B cell (primary cell): ENCODE measurements at regions not wholly inside any gene's neighbourhood (a gene's known extent, or its start where the extent isn't known, plus 50 kb on each side); places are given as distances from the start of the nearest gene placed in this dataset.

ENCODE experiments used
- ATAC-seq: fragments of 200-7000 bp; cut with Tn5 transposase; one replicate; pipeline ENCODE4 v1.10.0; 2021; ENCODE audit warnings: low read depth, mild to moderate bottlenecking, moderate number of reproducible peaks, moderate library complexity
- CTCF ChIA-PET: fragments of 350-600 bp; sonication (Branson Sonifier 250); formaldehyde crosslinking; loops from one replicate; lab custom pipeline; 2021; ENCODE audit warnings: antibody characterized with exemption, inconsistent platforms; lab: Charles Lee
- POLR2A ChIA-PET: fragments of 350-600 bp; sonication (Branson Sonifier 250); formaldehyde crosslinking; loops from one replicate; lab custom pipeline; 2021; ENCODE audit warnings: antibody characterized with exemption; lab: Charles Lee
- DNase-seq: peaks from one replicate; pipeline ENCODE4 v3.0.0; 2013
- H2AFZ ChIP-seq: 2 replicates; pipeline ENCODE4 v1.6.1; 2012; ENCODE audit warnings: mild to moderate bottlenecking, low read depth, low read length; ENCODE audit not compliant: insufficient read depth, poor library complexity, severe bottlenecking
- H3K27ac ChIP-seq, 2 donors: 1 replicate in 1 of 2; 2 replicates in 1 of 2; pipeline ENCODE4 v1.5.1; 2012 to 2013; ENCODE audit warnings: low read length in 2 of 2, mild to moderate bottlenecking in 2 of 2, moderate library complexity in 1 of 2
- H3K27me3 ChIP-seq, 4 experiments: fragments of 200-600 bp in 1 of 4; sonication (generic) in 1 of 4; replicated peaks in 1 of 4; 1 replicate in 2 of 4; 2 replicates in 2 of 4; pipeline versions ENCODE4 v1.6.1 to v1.7.0; 2013 to 2016; ENCODE audit warnings: low read length in 3 of 4, mild to moderate bottlenecking in 2 of 4, mixed read lengths in 1 of 4, moderate library complexity in 1 of 4; ENCODE audit not compliant: insufficient read depth in 4 of 4, control insufficient read depth in 3 of 4; ENCODE audit errors: control extremely low read depth in 1 of 4
- H3K36me3 ChIP-seq, 2 experiments: replicated peaks in 1 of 2; 1 replicate in 1 of 2; 2 replicates in 1 of 2; pipeline versions ENCODE4 v1.6.1 to v1.7.1; 2013; ENCODE audit warnings: low read length in 1 of 2; ENCODE audit not compliant: insufficient read depth in 2 of 2, control insufficient read depth in 1 of 2; ENCODE audit errors: control extremely low read depth in 1 of 2, extremely low read depth in 1 of 2
- H3K4me1 ChIP-seq, 2 donors: fragments of 200-600 bp in 1 of 2; sonication (generic) in 1 of 2; 1 replicate in 1 of 2; 2 replicates in 1 of 2; pipeline versions ENCODE4 v1.5.1 to v1.6.1; 2013 to 2017; ENCODE audit warnings: low read length in 2 of 2; ENCODE audit not compliant: control insufficient read depth in 2 of 2, insufficient read depth in 2 of 2
- H3K4me2 ChIP-seq: replicated peaks from 2 replicates; pipeline ENCODE3; 2012; ENCODE audit warnings: mild to moderate bottlenecking, low read depth, low read length; ENCODE audit not compliant: poor library complexity, severe bottlenecking
- H3K4me3 ChIP-seq, 5 experiments: fragments of 200-600 bp in 1 of 5; sonication (generic) in 1 of 5; 1 replicate in 3 of 5; 2 replicates in 2 of 5; pipeline versions ENCODE4 v1.5.1 to v1.7.0; 2011 to 2016; ENCODE audit warnings: low read length in 4 of 5, mild to moderate bottlenecking in 4 of 5, low read depth in 2 of 5, control low read depth in 1 of 5, moderate library complexity in 1 of 5; ENCODE audit not compliant: insufficient read depth in 1 of 5; ENCODE audit errors: control extremely low read depth in 1 of 5, extremely low read depth in 1 of 5
- H3K79me2 ChIP-seq: fragments of 200-600 bp; sonication (generic); one replicate; pipeline ENCODE4 v1.6.0; 2016; ENCODE audit warnings: low read length; ENCODE audit not compliant: control insufficient read depth, insufficient read depth
- H3K9ac ChIP-seq: fragments of 200-600 bp; sonication (generic); 2 replicates; pipeline ENCODE4 v1.6.1; 2017; ENCODE audit warnings: mild to moderate bottlenecking, low read length, moderate library complexity
- H3K9me3 ChIP-seq, 3 donors: one replicate each; pipeline versions ENCODE4 v1.6.1 to v1.7.1; 2013; ENCODE audit warnings: low read length in 2 of 3; ENCODE audit not compliant: control insufficient read depth in 2 of 3, insufficient read depth in 1 of 3; ENCODE audit errors: control extremely low read depth in 1 of 3
- H4K20me1 ChIP-seq: 2 replicates; pipeline ENCODE4 v1.6.0; 2012; ENCODE audit warnings: mild to moderate bottlenecking, low read length; ENCODE audit not compliant: insufficient read depth, control insufficient read depth, poor library complexity, severe bottlenecking
- H3K27ac Mint-ChIP-seq: one replicate; pipeline ENCODE4 v1.8.0; 2021; ENCODE audit warnings: mixed read lengths
- H3K27me3 Mint-ChIP-seq: one replicate; pipeline ENCODE4 v1.8.0; 2021; ENCODE audit warnings: mixed read lengths
- H3K4me1 Mint-ChIP-seq: one replicate; pipeline ENCODE4 v1.8.0; 2021; ENCODE audit warnings: mixed read lengths
- H3K4me3 Mint-ChIP-seq: one replicate; pipeline ENCODE4 v1.8.0; 2021; ENCODE audit warnings: mixed read lengths
- H3K9me3 Mint-ChIP-seq: one replicate; pipeline ENCODE4 v1.8.0; 2022; ENCODE audit warnings: mixed read lengths; ENCODE audit not compliant: insufficient read depth
- CTCF ChIP-seq: fragments of 200-600 bp; IDR thresholded peaks from one replicate; pipeline ENCODE4 v1.8.0; 2022; ENCODE audit warnings: antibody characterized with exemption, mild to moderate bottlenecking
- EZH2 ChIP-seq: IDR thresholded peaks from 2 replicates; pipeline ENCODE4 v1.6.1; 2012; ENCODE audit warnings: borderline replicate concordance, low read depth, mild to moderate bottlenecking, moderate library complexity, low read length; ENCODE audit not compliant: insufficient read depth, poor library complexity, severe bottlenecking
- WGBS: methylation state at CpG from one replicate; pipeline ENCODE4 v1.1.5; 2013; ENCODE audit warnings: missing lambda C conversion rate; ENCODE audit not compliant: insufficient coverage; 5-methylcytosine and 5-hydroxymethylcytosine counted together
- intact Hi-C: fragments of 100-400 bp; cut with micrococcal nuclease; formaldehyde crosslinking; loops from one replicate; pipeline ENCODE4 v1.10.0; 2022

GRCh38 chr3:106214641-106215040 lies 345.8 kb upstream of the CBLB start:
- Histone ChIP-seq H3K4me2 (no peak overlapping the region), H3K27ac (no peak overlapping the region), H3K4me1 (peaks cover 5 to 8% of the 10 kb centered on the region in 2 donors), H2AFZ (no peak overlapping the region), H3K27me3 (no peaks in the 10 kb centered on the region), H3K79me2 (no peaks in the 10 kb centered on the region), H3K36me3 (no peaks in the 10 kb centered on the region), H4K20me1 (no peaks in the 10 kb centered on the region), H3K9ac (no peak overlapping the region), H3K9me3 (peaks cover 0 to 6% (median 4%) of the 10 kb centered on the region in 3 donors), H3K4me3 (no peak overlapping the region)
- intact Hi-C loops: no loop called here
- Mint-ChIP-seq H3K4me1 (peaks cover 12% of the 10 kb centered on the region), H3K4me3 (peak overlapping the region; percentile 27), H3K27ac (peak overlapping the region; percentile 4), H3K9me3 (peaks cover 7% of the 10 kb centered on the region), H3K27me3 (no peaks in the 10 kb centered on the region)
- TF ChIP-seq EZH2: no peak
- TF ChIP-seq CTCF: no peak
- no peak for ATAC-seq
- no peak for DNase-seq
- CTCF ChIA-PET: interaction anchor here (1.0 kb wide), 1 partner anchor 33 kb away, joined by 3 read pairs; no protein-coding TSS in a partner anchor
- no CpG with 5 or more reads among the region's 4 CpGs for WGBS
- POLR2A ChIA-PET: interaction anchor here (0.6 kb wide), 1 partner anchor 306 kb away, joined by 3 read pairs; no protein-coding TSS in a partner anchor

- H3K27ac Mint-ChIP-seq: peak overlapping the region; percentile 4
- ChIA-PET POLR2A (no interaction called here), CTCF (interaction anchor here (1.0 kb wide), 1 partner anchor 33 kb away, joined by 3 read pairs; no protein-coding TSS in a partner anchor)
- peaks cover 9% of the 10 kb centered on the region for H3K9me3 Mint-ChIP-seq
- peak overlapping the region; percentile 27 for H3K4me3 Mint-ChIP-seq
- Histone ChIP-seq H3K27me3 (no peaks in the 10 kb centered on the region), H3K36me3 (no peaks in the 10 kb centered on the region), H3K79me2 (no peaks in the 10 kb centered on the region), H2AFZ (peak overlapping the region; percentile 4), H3K9ac (no peak overlapping the region), H3K27ac (no peak overlapping the region), H4K20me1 (no peaks in the 10 kb centered on the region), H3K4me2 (no peak overlapping the region), H3K4me3 (no peak overlapping the region), H3K9me3 (peaks cover 0 to 7% (median 4%) of the 10 kb centered on the region in 3 donors), H3K4me1 (peaks cover 5 to 8% of the 10 kb centered on the region in 2 donors)
- WGBS: no CpG with 5 or more reads among the region's 1 CpG
- TF ChIP-seq CTCF (no peak), EZH2 (no peak)
- intact Hi-C loops: no loop called here
- H3K27me3 Mint-ChIP-seq: no peaks in the 10 kb centered on the region
- peaks cover 12% of the 10 kb centered on the region for H3K4me1 Mint-ChIP-seq
- DNase-seq (no peak), ATAC-seq (no peak)
Observed at GRCh38 chr3:106215047-106215446, 346.2 kb upstream of the CBLB start.
